H1 (cell line): ENCODE measurements at regions not wholly inside any gene's neighbourhood (a gene's known extent, or its start where the extent isn't known, plus 50 kb on each side); places are given as distances from the start of the nearest gene placed in this dataset.

ENCODE experiments used
- CTCF ChIA-PET: fragments of 300-600 bp; sonication (Branson Sonifier 250); formaldehyde crosslinking; loops from one replicate; lab custom pipeline; 2021; ENCODE audit not compliant: partially characterized antibody; lab: Charles Lee
- POLR2A ChIA-PET: fragments of 300-600 bp; sonication (Branson Sonifier 250); formaldehyde crosslinking; loops from one replicate; lab custom pipeline; 2021; ENCODE audit warnings: inconsistent platforms; ENCODE audit not compliant: partially characterized antibody; lab: Charles Lee
- DNase-seq, 2 experiments: peaks; one replicate each; pipeline versions ENCODE4 v3.0.0 to v3.0.0-alpha.2; 2010 to 2022; ENCODE audit warnings: low spot score in 2 of 2, low read depth in 1 of 2, mixed read lengths in 1 of 2
- FAIRE-seq: peaks from 2 replicates; lab custom pipeline; 2011; peaks lifted over from hg19 to GRCh38; lab: Jason Lieb, UNC
- H2AFZ ChIP-seq: 2 replicates; pipeline ENCODE4 v1.8.1; 2012; ENCODE audit warnings: low read length, inconsistent platforms
- H2AK5ac ChIP-seq: 2 replicates; pipeline ENCODE4 v1.6.1; 2013; ENCODE audit warnings: low read depth, low read length
- H2BK120ac ChIP-seq: replicated peaks from 2 replicates; pipeline ENCODE3; 2013; ENCODE audit warnings: low read depth, low read length, inconsistent platforms
- H2BK12ac ChIP-seq: 2 replicates; pipeline ENCODE4 v1.6.1; 2013; ENCODE audit warnings: low read depth, low read length
- H2BK15ac ChIP-seq: 2 replicates; pipeline ENCODE4 v1.6.1; 2013; ENCODE audit warnings: low read length
- H2BK20ac ChIP-seq: 2 replicates; pipeline ENCODE4 v1.6.1; 2013; ENCODE audit warnings: low read length
- H2BK5ac ChIP-seq: 2 replicates; pipeline ENCODE4 v1.6.1; 2013; ENCODE audit warnings: low read depth, low read length
- H3K14ac ChIP-seq: 2 replicates; pipeline ENCODE4 v1.6.1; 2013; ENCODE audit warnings: inconsistent platforms; ENCODE audit not compliant: insufficient read length
- H3K18ac ChIP-seq: 2 replicates; pipeline ENCODE4 v1.6.1; 2013; ENCODE audit warnings: low read length; ENCODE audit errors: extremely low read depth
- H3K23ac ChIP-seq: 2 replicates; pipeline ENCODE4 v1.6.1; 2013; ENCODE audit warnings: inconsistent platforms; ENCODE audit not compliant: insufficient read length
- H3K23me2 ChIP-seq: 2 replicates; pipeline ENCODE4 v1.6.1; 2013; ENCODE audit warnings: low read depth, low read length
- H3K27ac ChIP-seq: 2 replicates; pipeline ENCODE4 v1.6.1; 2011; ENCODE audit warnings: low read depth, low read length, inconsistent platforms
- H3K27me3 ChIP-seq, 4 experiments: replicated peaks in 1 of 4; 1 replicate in 1 of 4; 2 replicates in 3 of 4; pipeline versions ENCODE4 v1.6.1 to v1.8.1; 2011 to 2013; ENCODE audit warnings: low read length in 3 of 4, mild to moderate bottlenecking in 3 of 4, inconsistent platforms in 2 of 4, mixed read lengths in 2 of 4, moderate library complexity in 1 of 4; ENCODE audit not compliant: control insufficient read depth in 3 of 4, insufficient read depth in 3 of 4; ENCODE audit errors: extremely low read depth in 1 of 4
- H3K36me3 ChIP-seq, 4 experiments: 2 replicates each; pipeline versions ENCODE4 v1.6.1 to v1.8.1; 2011 to 2013; ENCODE audit warnings: mild to moderate bottlenecking in 4 of 4, low read length in 3 of 4, moderate library complexity in 2 of 4, control low read depth in 1 of 4, inconsistent platforms in 1 of 4; ENCODE audit not compliant: insufficient read depth in 4 of 4, control insufficient read depth in 2 of 4
- H3K4ac ChIP-seq: replicated peaks from 2 replicates; pipeline ENCODE3; 2013; ENCODE audit warnings: low read length, low read depth, mixed read lengths, inconsistent platforms; ENCODE audit not compliant: insufficient read length
- H3K4me1 ChIP-seq, 4 experiments: replicated peaks in 1 of 4; 1 replicate in 1 of 4; 2 replicates in 3 of 4; pipeline versions ENCODE4 v1.6.1 to v1.8.1; 2011 to 2013; ENCODE audit warnings: low read length in 3 of 4, inconsistent platforms in 2 of 4, mixed read lengths in 1 of 4; ENCODE audit not compliant: insufficient read depth in 4 of 4, control insufficient read depth in 3 of 4
- H3K4me2 ChIP-seq, 2 experiments: 2 replicates each; pipeline versions ENCODE4 v1.6.1 to v1.8.1; 2011 to 2013; ENCODE audit warnings: low read depth in 2 of 2, low read length in 2 of 2, control low read depth in 1 of 2, inconsistent platforms in 1 of 2, mild to moderate bottlenecking in 1 of 2; ENCODE audit not compliant: insufficient read depth in 1 of 2
- H3K4me3 ChIP-seq, 4 experiments: fragments of 200-600, 300-600 bp in 1 of 4; sonication (generic), shearing (Covaris generic), sonication (Bioruptor Twin) in 1 of 4; 2 replicates each; pipeline versions ENCODE4 v1.5.1 to v1.8.1; 2011 to 2016; ENCODE audit warnings: low read length in 4 of 4, low read depth in 3 of 4, control low read depth in 2 of 4, inconsistent platforms in 2 of 4, mild to moderate bottlenecking in 2 of 4, mixed read lengths in 1 of 4, moderate library complexity in 1 of 4; ENCODE audit not compliant: insufficient read depth in 2 of 4; ENCODE audit errors: extremely low read depth in 1 of 4
- H3K56ac ChIP-seq: replicated peaks from 2 replicates; pipeline ENCODE3; 2013; ENCODE audit warnings: low read depth, mild to moderate bottlenecking, mixed read lengths, low read length, inconsistent platforms; ENCODE audit not compliant: insufficient read length
- H3K79me1 ChIP-seq: 2 replicates; pipeline ENCODE4 v1.6.1; 2013; ENCODE audit warnings: low read depth, low read length, control low read depth
- H3K79me2 ChIP-seq, 2 experiments: 2 replicates each; pipeline versions ENCODE4 v1.6.1 to v1.8.1; 2012 to 2013; ENCODE audit warnings: low read length in 2 of 2, mild to moderate bottlenecking in 2 of 2, inconsistent platforms in 1 of 2; ENCODE audit not compliant: insufficient read depth in 2 of 2, control insufficient read depth in 1 of 2
- H3K9ac ChIP-seq, 4 experiments: replicated peaks in 1 of 4; 1 replicate in 1 of 4; 2 replicates in 3 of 4; pipeline versions ENCODE4 v1.6.1 to v1.8.1; 2011 to 2013; ENCODE audit warnings: low read depth in 3 of 4, low read length in 3 of 4, control low read depth in 2 of 4, mild to moderate bottlenecking in 2 of 4, moderate library complexity in 2 of 4, inconsistent platforms in 1 of 4; ENCODE audit errors: extremely low read depth in 1 of 4
- H3K9me3 ChIP-seq, 2 experiments: 2 replicates each; pipeline versions ENCODE4 v1.6.1 to v1.8.1; 2012 to 2013; ENCODE audit warnings: mild to moderate bottlenecking in 2 of 2, moderate library complexity in 2 of 2, control low read depth in 1 of 2, inconsistent platforms in 1 of 2, low read depth in 1 of 2, low read length in 1 of 2, mixed read lengths in 1 of 2; ENCODE audit not compliant: insufficient read depth in 2 of 2
- H4K20me1 ChIP-seq, 2 experiments: replicated peaks in 1 of 2; 2 replicates each; pipeline versions ENCODE3 to v1.8.1; 2011 to 2013; ENCODE audit warnings: inconsistent platforms in 2 of 2, low read length in 2 of 2, mild to moderate bottlenecking in 1 of 2; ENCODE audit not compliant: insufficient read depth in 2 of 2, control insufficient read depth in 1 of 2
- H4K5ac ChIP-seq: 2 replicates; pipeline ENCODE4 v1.6.1; 2013; ENCODE audit warnings: low read length, low read depth, mixed read lengths, inconsistent platforms; ENCODE audit not compliant: insufficient read length
- H4K8ac ChIP-seq: 2 replicates; pipeline ENCODE4 v1.8.0; 2013; ENCODE audit warnings: mild to moderate bottlenecking, moderate library complexity, low read length, inconsistent platforms; ENCODE audit not compliant: insufficient read depth; ENCODE audit errors: extremely low read depth
- H4K91ac ChIP-seq: replicated peaks from 2 replicates; pipeline ENCODE3; 2013; ENCODE audit warnings: low read length, mixed read lengths, inconsistent platforms; ENCODE audit not compliant: insufficient read length
- ATF3 ChIP-seq: IDR thresholded peaks from 2 replicates; pipeline ENCODE4 v1.6.1; 2011; ENCODE audit warnings: low read depth, mild to moderate bottlenecking, low read length; ENCODE audit not compliant: insufficient read depth
- WGBS, 2 experiments: shearing (Covaris generic) in 1 of 2; methylation state at CpG; one replicate each; pipeline versions ENCODE4 v1.1.6 to v1.1.7; 2013 to 2015; ENCODE audit warnings: low lambda C conversion rate in 2 of 2, mixed read lengths in 2 of 2, inconsistent platforms in 1 of 2, low coverage in 1 of 2, missing lambda C conversion rate in 1 of 2; ENCODE audit not compliant: insufficient replicate concordance in 2 of 2, insufficient coverage in 1 of 2, insufficient read length in 1 of 2; ENCODE audit errors: extremely low coverage in 1 of 2, missing lambda C conversion rate in 1 of 2; 5-methylcytosine and 5-hydroxymethylcytosine counted together

- Histone ChIP-seq H3K4me3 (no peak overlapping the region), H3K23ac (no peak overlapping the region), H2BK15ac (no peak overlapping the region), H2AK5ac (no peak overlapping the region), H3K4me1 (peaks cover 2 to 11% (median 6%) of the 10 kb centered on the region in 4 experiments; a peak in 3 of 7 replicates), H3K18ac (no peak overlapping the region), H3K36me3 (no peaks in the 10 kb centered on the region; a peak in 1 of 8 replicates), H3K27ac (no peak overlapping the region), H3K79me2 (no peaks in the 10 kb centered on the region), H3K79me1 (no peaks in the 10 kb centered on the region), H2AFZ (no peak overlapping the region), H2BK120ac (no peak overlapping the region), H3K9ac (no peak overlapping the region), H3K23me2 (peaks cover 2% of the 10 kb centered on the region), H4K91ac (no peak overlapping the region), H3K56ac (no peak overlapping the region), H2BK5ac (no peak overlapping the region), H4K20me1 (no peaks in the 10 kb centered on the region), H3K4ac (no peak overlapping the region), H4K5ac (no peak overlapping the region), H3K4me2 (no peak overlapping the region), H3K9me3 (no peaks in the 10 kb centered on the region), H3K14ac (no peak overlapping the region), H4K8ac (no peak overlapping the region), H2BK12ac (no peak overlapping the region), H3K27me3 (no peaks in the 10 kb centered on the region), H2BK20ac (no peak overlapping the region)
- ChIA-PET POLR2A (no interaction called here), CTCF (no interaction called here)
- no peak for DNase-seq
- no peak for FAIRE-seq
- WGBS, 2 experiments: 90% methylated on average over 1 of the region's 1 CpG; no CpG with 5 or more reads in 1 of the 2 experiments
- no peak for TF ChIP-seq ATF3
Measured at GRCh38 chr3:27024493-27024892, 344.7 kb downstream of the NEK10 start.
